GM23338 (cell line): ENCODE measurements at regions not wholly inside any gene's neighbourhood (a gene's known extent, or its start where the extent isn't known, plus 50 kb on each side); places are given as distances from the start of the nearest gene placed in this dataset.

Experiments
- ATAC-seq: fragments of 200-7000 bp; cut with Tn5 transposase; 3 replicates; pipeline ENCODE4 v1.9.1; 2020
- DNase-seq: peaks from one replicate; pipeline ENCODE4 v3.0.0-alpha.2; 2015; ENCODE audit warnings: low spot score
- H2AFZ ChIP-seq: fragments of 200-600 bp; sonication (generic); 2 replicates; pipeline ENCODE4 v1.8.0; 2016; ENCODE audit warnings: antibody characterized with exemption, mild to moderate bottlenecking, moderate library complexity
- H3F3A ChIP-seq: fragments of 200-600 bp; sonication (generic); replicated peaks from 2 replicates; pipeline ENCODE4 v1.8.0; 2017; ENCODE audit warnings: antibody characterized with exemption, mixed run types, low read depth
- H3K27ac ChIP-seq: fragments of 200-600 bp; sonication (generic); 2 replicates; pipeline ENCODE4 v1.6.1; 2016; ENCODE audit warnings: low read depth
- H3K27me3 ChIP-seq: fragments of 200-600 bp; sonication (generic); 2 replicates; pipeline ENCODE4 v1.8.0; 2016; ENCODE audit warnings: mild to moderate bottlenecking, mixed run types, moderate library complexity; ENCODE audit not compliant: insufficient read depth
- H3K36me3 ChIP-seq: fragments of 200-600 bp; sonication (generic); 2 replicates; pipeline ENCODE4 v1.8.0; 2016; ENCODE audit warnings: mild to moderate bottlenecking; ENCODE audit not compliant: insufficient read depth
- H3K4me1 ChIP-seq: fragments of 200-600 bp; sonication (generic); 2 replicates; pipeline ENCODE4 v1.8.0; 2016; ENCODE audit warnings: mild to moderate bottlenecking, moderate library complexity; ENCODE audit not compliant: insufficient read depth
- H3K4me2 ChIP-seq: fragments of 200-600 bp; sonication (generic); 2 replicates; pipeline ENCODE4 v1.7.1; 2017; ENCODE audit warnings: mixed run types
- H3K4me3 ChIP-seq: fragments of 200-600 bp; sonication (generic); 2 replicates; pipeline ENCODE4 v1.6.1; 2016; ENCODE audit warnings: mixed run types
- H3K79me2 ChIP-seq: fragments of 200-600 bp; sonication (generic); replicated peaks from 2 replicates; pipeline ENCODE4 v1.8.0; 2017; ENCODE audit warnings: mild to moderate bottlenecking; ENCODE audit not compliant: insufficient read depth
- H3K9me2 ChIP-seq: fragments of 200-600 bp; sonication (generic); 2 replicates; pipeline ENCODE4 v1.8.0; 2017; ENCODE audit not compliant: insufficient read depth
- H4K20me1 ChIP-seq: fragments of 200-600 bp; sonication (generic); replicated peaks from 2 replicates; pipeline ENCODE4 v1.8.0; 2017; ENCODE audit warnings: mild to moderate bottlenecking; ENCODE audit not compliant: insufficient read depth
- H3K27ac Mint-ChIP-seq: 2 replicates; pipeline ENCODE4 v1.8.0; 2020; ENCODE audit warnings: inconsistent platforms, mild to moderate bottlenecking, moderate library complexity, mixed read lengths
- H3K27me3 Mint-ChIP-seq: 3 replicates; pipeline ENCODE4 v1.8.0; 2022; ENCODE audit warnings: low read depth, mild to moderate bottlenecking, moderate library complexity, mixed read lengths, inconsistent platforms; ENCODE audit not compliant: insufficient read depth, poor library complexity
- H3K36me3 Mint-ChIP-seq: 3 replicates; pipeline ENCODE4 v1.8.0; 2021; ENCODE audit warnings: low read depth, mild to moderate bottlenecking, inconsistent platforms, moderate library complexity, mixed read lengths
- H3K4me1 Mint-ChIP-seq: 3 replicates; pipeline ENCODE4 v1.8.0; 2020; ENCODE audit warnings: mild to moderate bottlenecking, inconsistent platforms, mixed read lengths
- H3K4me3 Mint-ChIP-seq: 3 replicates; pipeline ENCODE4 v1.8.0; 2021; ENCODE audit warnings: moderate library complexity, mild to moderate bottlenecking, inconsistent platforms, mixed read lengths
- H3K9me3 Mint-ChIP-seq: 3 replicates; pipeline ENCODE4 v1.8.0; 2020; ENCODE audit warnings: moderate library complexity, mild to moderate bottlenecking, inconsistent platforms, mixed read lengths
- CREB1 ChIP-seq: fragments of 250-450 bp; sonication (Bioruptor Pico); IDR thresholded peaks from 2 replicates; pipeline ENCODE4 v1.5.0; 2020; ENCODE audit warnings: low read depth, mild to moderate bottlenecking, moderate library complexity
- CTCF ChIP-seq, 2 experiments: fragments of 200-600 bp in 1 of 2; sonication (generic) in 1 of 2; conservative IDR thresholded peaks; 2 replicates each; pipeline versions ENCODE4 v1.5.1 to v1.6.1; 2016 to 2017; ENCODE audit warnings: antibody characterized with exemption in 2 of 2, low read depth in 2 of 2, mild to moderate bottlenecking in 2 of 2, moderate library complexity in 1 of 2
- ETS1 ChIP-seq: IDR thresholded peaks from 2 replicates; pipeline ENCODE4 v1.6.1; 2016; ENCODE audit warnings: antibody characterized with exemption
- EZH2phosphoT487 ChIP-seq: fragments of 200-600 bp; sonication (generic); IDR thresholded peaks from one replicate; pipeline ENCODE4 v1.8.1; 2018; ENCODE audit warnings: antibody characterized with exemption; ENCODE audit not compliant: unreplicated experiment
- JUNB ChIP-seq: IDR thresholded peaks from one replicate; pipeline ENCODE4 v1.6.1; 2016; ENCODE audit warnings: antibody characterized with exemption; ENCODE audit not compliant: unreplicated experiment
- NANOG ChIP-seq: IDR thresholded peaks from 2 replicates; pipeline ENCODE4 v1.6.1; 2016; ENCODE audit warnings: antibody characterized with exemption, borderline replicate concordance
- REST ChIP-seq: IDR thresholded peaks from one replicate; pipeline ENCODE4 v1.6.1; 2018; ENCODE audit warnings: antibody characterized with exemption; ENCODE audit not compliant: unreplicated experiment
- STAT1 ChIP-seq: IDR thresholded peaks from one replicate; pipeline ENCODE4 v1.6.1; 2016; ENCODE audit warnings: antibody characterized with exemption; ENCODE audit not compliant: unreplicated experiment
- ZNF114 ChIP-seq: fragments of 250-450 bp; sonication (Bioruptor Pico); IDR thresholded peaks from 2 replicates; pipeline ENCODE4 v1.5.0; 2020; ENCODE audit warnings: mild to moderate bottlenecking, moderate library complexity
- ZNF331 ChIP-seq: fragments of 250-450 bp; sonication (Bioruptor Pico); IDR thresholded peaks from 2 replicates; pipeline ENCODE4 v1.5.0; 2020; ENCODE audit warnings: low read depth, mild to moderate bottlenecking, moderate library complexity

- Histone ChIP-seq H4K20me1 (no peaks in the 10 kb centered on the region), H3K4me1 (peaks cover 8% of the 10 kb centered on the region; the same call in 1 of the 2 replicates), H3K36me3 (no peaks in the 10 kb centered on the region), H2AFZ (no peak overlapping the region), H3K79me2 (no peaks in the 10 kb centered on the region), H3K27ac (no peak overlapping the region), H3K4me2 (no peak overlapping the region), H3F3A (no peaks in the 10 kb centered on the region), H3K27me3 (no peaks in the 10 kb centered on the region), H3K4me3 (no peak overlapping the region), H3K9me2 (no peaks in the 10 kb centered on the region)
- TF ChIP-seq NANOG (no peak), CTCF (conservative IDR thresholded peaks at IDR 0.05; ENCODE audit: low read depth in 2 of 2) (peak; percentile 93 to 97)
- DNase-seq (peak; percentile 77), ATAC-seq (peak; percentile 92)
- Mint-ChIP-seq H3K9me3 (no peaks in the 10 kb centered on the region; the same call in 2 of the 3 replicates), H3K4me3 (no peak overlapping the region), H3K4me1 (peaks cover 11% of the 10 kb centered on the region; the same call in 2 of the 3 replicates), H3K27ac (no peak overlapping the region; the same call in 1 of the 2 replicates), H3K27me3 (peaks cover 2% of the 10 kb centered on the region), H3K36me3 (no peaks in the 10 kb centered on the region; the same call in 2 of the 3 replicates)
Measured at GRCh38 chr4:187606581-187606980, 389.0 kb upstream of the ZFP42 start.

- Histone ChIP-seq H3K27ac (no peak overlapping the region), H4K20me1 (no peaks in the 10 kb centered on the region), H3K79me2 (no peaks in the 10 kb centered on the region), H3K4me3 (no peak overlapping the region), H3K4me1 (peaks cover 8% of the 10 kb centered on the region; the same call in 1 of the 2 replicates), H3K9me2 (no peaks in the 10 kb centered on the region), H3F3A (no peaks in the 10 kb centered on the region), H3K36me3 (no peaks in the 10 kb centered on the region), H3K4me2 (no peak overlapping the region), H3K27me3 (no peaks in the 10 kb centered on the region), H2AFZ (0 out of 2 replicates have a peak overlapping the region, but pooled peaks have one; percentile 2)
- peak overlapping the region; percentile 54; the same call in 1 of the 2 replicates for H3K27ac Mint-ChIP-seq
- no peaks in the 10 kb centered on the region; the same call in 2 of the 3 replicates for H3K9me3 Mint-ChIP-seq
- H3K27me3 Mint-ChIP-seq: peaks cover 2% of the 10 kb centered on the region
- no peaks in the 10 kb centered on the region; the same call in 2 of the 3 replicates for H3K36me3 Mint-ChIP-seq
- DNase-seq: no peak
- ATAC-seq: no peak
- no peak overlapping the region for H3K4me3 Mint-ChIP-seq
- peaks cover 11% of the 10 kb centered on the region; the same call in 2 of the 3 replicates for H3K4me1 Mint-ChIP-seq
- TF ChIP-seq EZH2phosphoT487 (no peak), STAT1 (no peak), JUNB (no peak), CREB1 (CRISPR knock-in tag) (no peak), ZNF331 (CRISPR knock-in tag) (no peak), ZNF114 (CRISPR knock-in tag) (no peak), REST (no peak), ETS1 (no peak), CTCF (conservative IDR thresholded peaks at IDR 0.05; ENCODE audit: low read depth in 2 of 2) (no peak)
Measured at GRCh38 chr4:187608001-187608421, 387.6 kb upstream of the ZFP42 start.
